ENCODE measurements at regions not wholly inside any gene's neighbourhood (a gene's known extent, or its start where the extent isn't known, plus 50 kb on each side); places are given as distances from the start of the nearest gene placed in this dataset.

- TF ChIP-seq CTCF (IDR thresholded peaks at IDR 0.05; ENCODE audit: low read depth, low read length, missing control alignments), result no peak
- no peak overlapping the region for H3K4me3 ChIP-seq (ENCODE audit: low read depth, low read length)
- in situ Hi-C loops (cut with HindIII; ENCODE audit: low sequenced_read_pairs), result no loop called here
- DNase-seq (ENCODE audit: low read depth), result no peak
Measured at GRCh38 chr1:57686306-57686705, 262.4 kb upstream of the DAB1 start.

GRCh38 chr1:57683037-57683942 is 259.4 kb upstream of the DAB1 start:
- no peak for DNase-seq (ENCODE audit: low read depth)
- TF ChIP-seq CTCF (IDR thresholded peaks at IDR 0.05; ENCODE audit: low read depth, low read length, missing control alignments), result no peak
- H3K4me3 ChIP-seq (ENCODE audit: low read depth, low read length), result no peak overlapping the region
- in situ Hi-C loops (cut with HindIII; ENCODE audit: low sequenced_read_pairs), result no loop called here

GRCh38 chr1:57678138-57678537 is 254.3 kb upstream of the DAB1 start:
- no peak for DNase-seq (ENCODE audit: low read depth)
- TF ChIP-seq CTCF (IDR thresholded peaks at IDR 0.05; ENCODE audit: low read depth, low read length, missing control alignments), result no peak
- H3K4me3 ChIP-seq (ENCODE audit: low read depth, low read length), result no peak overlapping the region
- in situ Hi-C loops (cut with HindIII; ENCODE audit: low sequenced_read_pairs), result no loop called here

DNA sequence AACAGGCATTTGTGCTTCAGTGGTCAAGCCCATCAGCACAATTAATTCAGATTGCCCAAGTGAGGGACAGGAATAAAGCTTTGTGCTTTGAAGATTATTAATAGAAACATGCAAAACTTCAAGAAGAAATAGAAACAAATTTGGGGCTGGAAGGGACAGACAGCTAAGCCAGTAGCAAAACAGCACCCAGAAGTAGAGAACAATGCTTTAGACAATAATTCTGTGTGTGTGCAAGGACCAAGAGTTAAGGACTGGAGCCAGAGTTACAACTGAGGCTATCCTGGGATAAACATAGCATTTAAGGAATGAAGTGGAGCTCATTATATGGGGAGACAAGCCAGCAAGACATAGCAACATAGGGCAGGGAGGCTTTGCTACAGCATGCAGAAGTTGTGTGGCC is 251.9 kb upstream of the DAB1 start:
- DNase-seq (ENCODE audit: low read depth), result no peak
- no peak for TF ChIP-seq CTCF (IDR thresholded peaks at IDR 0.05; ENCODE audit: low read depth, low read length, missing control alignments)
- in situ Hi-C loops (cut with HindIII; ENCODE audit: low sequenced_read_pairs), result no loop called here
- H3K4me3 ChIP-seq (ENCODE audit: low read depth, low read length), result no peak overlapping the region

DNA sequence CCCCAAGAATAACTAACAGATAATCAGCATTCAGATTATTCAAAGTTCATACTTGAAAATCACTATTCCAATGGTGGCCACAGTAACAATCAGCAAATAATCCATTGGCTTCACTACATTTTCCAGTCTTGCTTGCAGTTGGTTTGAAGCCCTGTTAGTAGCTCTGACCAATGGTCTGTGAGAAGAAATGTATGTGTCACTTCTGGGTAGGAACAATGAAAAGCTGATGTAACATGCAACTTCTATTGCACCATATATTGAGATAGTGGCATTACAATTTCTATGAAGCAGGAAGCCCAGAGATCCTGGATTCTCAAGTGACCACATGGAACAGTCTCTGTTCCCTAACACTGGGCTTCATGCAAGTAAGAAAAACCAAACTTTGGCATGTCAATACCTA is 250.9 kb upstream of the DAB1 start:
- no peak for DNase-seq (ENCODE audit: low read depth)
- in situ Hi-C loops (cut with HindIII; ENCODE audit: low sequenced_read_pairs), result no loop called here

More for the DNA sequence above, 250.9 kb upstream of the DAB1 start:
- TF ChIP-seq CTCF (IDR thresholded peaks at IDR 0.05; ENCODE audit: low read depth, low read length, missing control alignments), result no peak
- no peak overlapping the region for H3K4me3 ChIP-seq (ENCODE audit: low read depth, low read length)

Data from astrocyte of the cerebellum (primary cell).